Keratinocyte (primary cell): ENCODE measurements at regions not wholly inside any gene's neighbourhood (a gene's known extent, or its start where the extent isn't known, plus 50 kb on each side); places are given as distances from the start of the nearest gene placed in this dataset.

Source experiments
- DNase-seq: peaks from one replicate; pipeline ENCODE4 v3.0.0-alpha.2; 2011; ENCODE audit warnings: low read depth, missing footprints, low spot score
- FAIRE-seq: peaks from 2 replicates; lab custom pipeline; 2011; peaks lifted over from hg19 to GRCh38; lab: Jason Lieb, UNC
- H2AFZ ChIP-seq: 2 replicates; pipeline ENCODE4 v1.6.0; 2012; ENCODE audit warnings: low read length, control low read depth, inconsistent platforms; ENCODE audit not compliant: control insufficient read depth
- H3K27ac ChIP-seq: 2 replicates; pipeline ENCODE4 v1.5.1; 2011; ENCODE audit warnings: low read length; ENCODE audit not compliant: control insufficient read depth, insufficient read depth
- H3K27me3 ChIP-seq: 3 replicates; pipeline ENCODE4 v1.6.0; 2011; ENCODE audit warnings: low read length; ENCODE audit not compliant: control insufficient read depth, insufficient read depth; ENCODE audit errors: extremely low read depth
- H3K36me3 ChIP-seq, 2 experiments: 2 replicates in 1 of 2; 3 replicates in 1 of 2; pipeline ENCODE4 v1.5.1; 2011; ENCODE audit warnings: low read length in 2 of 2, mild to moderate bottlenecking in 1 of 2; ENCODE audit not compliant: control insufficient read depth in 2 of 2, insufficient read depth in 2 of 2; ENCODE audit errors: extremely low read depth in 1 of 2
- H3K4me1 ChIP-seq: 3 replicates; pipeline ENCODE4 v1.5.1; 2011; ENCODE audit warnings: low read length; ENCODE audit not compliant: control insufficient read depth, insufficient read depth; ENCODE audit errors: extremely low read depth
- H3K4me2 ChIP-seq: 3 replicates; pipeline ENCODE4 v1.6.0; 2011; ENCODE audit warnings: low read depth, low read length; ENCODE audit not compliant: control insufficient read depth, insufficient read depth; ENCODE audit errors: extremely low read depth
- H3K4me3 ChIP-seq, 3 experiments: fragments of 200-600 bp in 1 of 3; sonication (generic) in 1 of 3; 2 replicates in 2 of 3; 3 replicates in 1 of 3; pipeline ENCODE4 v1.5.1; 2011 to 2016; ENCODE audit warnings: low read length in 3 of 3, mild to moderate bottlenecking in 3 of 3, control low read depth in 2 of 3, inconsistent platforms in 1 of 3, low read depth in 1 of 3, mixed read lengths in 1 of 3, mixed run types in 1 of 3, moderate library complexity in 1 of 3; ENCODE audit not compliant: control insufficient read depth in 2 of 3, insufficient read depth in 2 of 3; ENCODE audit errors: extremely low read depth in 1 of 3
- H3K79me2 ChIP-seq: 2 replicates; pipeline ENCODE4 v1.6.0; 2012; ENCODE audit warnings: low read length; ENCODE audit not compliant: control insufficient read depth, insufficient read depth
- H3K9ac ChIP-seq: 3 replicates; pipeline ENCODE4 v1.6.0; 2011; ENCODE audit warnings: low read length; ENCODE audit not compliant: control insufficient read depth, insufficient read depth; ENCODE audit errors: extremely low read depth
- H3K9me1 ChIP-seq: 3 replicates; pipeline ENCODE4 v1.6.0; 2011; ENCODE audit warnings: low read length; ENCODE audit not compliant: control insufficient read depth, insufficient read depth; ENCODE audit errors: extremely low read depth
- H3K9me3 ChIP-seq: 2 replicates; pipeline ENCODE4 v1.5.1; 2012; ENCODE audit warnings: low read depth, low read length; ENCODE audit not compliant: control insufficient read depth
- H4K20me1 ChIP-seq: 3 replicates; pipeline ENCODE4 v1.6.0; 2011; ENCODE audit warnings: low read length; ENCODE audit not compliant: control insufficient read depth, insufficient read depth; ENCODE audit errors: extremely low read depth
- EZH2 ChIP-seq: IDR thresholded peaks from one replicate; pipeline ENCODE4 v1.6.1; 2012; ENCODE audit warnings: inconsistent platforms, mild to moderate bottlenecking, low read length, moderate library complexity
- dilution Hi-C: fragments of 300-500 bp; cut with MboI; formaldehyde crosslinking; loops from one replicate; pipeline ENCODE4 v1.7.0; 2020; ENCODE audit warnings: low sequenced_read_pairs; ENCODE audit not compliant: extremely low pct_ligation_motif_present
- TF ChIP-seq, protein P1 (sequence below), 3 experiments: IDR thresholded peaks in 1 of 3; conservative IDR thresholded peaks in 1 of 3; optimal IDR thresholded peaks in 1 of 3; 2 replicates in 2 of 3; 3 replicates in 1 of 3; pipeline versions ENCODE3 to v1.5.1; 2011; ENCODE audit warnings: low read length in 3 of 3, mild to moderate bottlenecking in 3 of 3, moderate library complexity in 2 of 3, control low read depth in 1 of 3, inconsistent platforms in 1 of 3; ENCODE audit not compliant: insufficient read depth in 2 of 3; ENCODE audit errors: extremely low read depth in 1 of 3

DNA sequence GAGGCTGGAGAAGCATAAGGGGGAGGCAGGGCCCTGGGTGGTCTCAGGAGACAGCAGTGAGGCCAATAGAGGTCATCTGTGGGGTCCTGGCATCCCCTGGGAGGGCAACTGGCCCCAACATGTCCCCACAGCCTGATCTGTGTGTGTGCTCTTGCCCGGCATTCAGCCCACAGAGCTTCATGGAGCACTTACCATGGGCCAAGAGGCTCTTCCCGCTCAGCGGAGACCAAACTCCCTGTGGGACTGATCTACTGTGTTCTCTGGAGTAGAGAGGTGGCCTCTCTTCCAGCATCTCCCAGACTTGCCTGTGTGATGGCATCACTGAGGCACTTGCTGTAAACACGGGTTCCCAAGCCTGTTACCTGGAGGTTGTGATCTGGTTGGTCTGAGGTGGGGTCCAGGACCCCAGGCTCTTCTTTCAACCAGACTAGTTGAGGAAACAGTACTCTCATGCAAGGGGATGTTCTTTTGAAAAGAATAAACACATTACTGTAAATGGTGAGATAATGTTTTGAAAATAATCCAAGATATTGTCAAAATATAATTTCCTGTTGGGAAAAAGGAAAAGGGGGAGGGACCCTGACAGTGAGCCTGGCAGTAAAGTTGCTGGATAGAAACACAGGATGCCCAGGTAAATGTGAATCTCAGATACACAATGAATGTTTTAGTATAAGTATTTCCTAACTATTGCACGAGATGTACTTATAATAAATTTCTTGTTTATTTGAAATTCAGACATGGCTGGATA is 67.6 kb downstream of the SOWAHC start:
- Histone ChIP-seq H3K9me3 (no peaks in the 10 kb centered on the region), H3K79me2 (no peaks in the 10 kb centered on the region), H3K4me1 (peaks cover 3% of the 10 kb centered on the region), H4K20me1 (no peaks in the 10 kb centered on the region), H2AFZ (no peak overlapping the region), H3K4me3 (no peak overlapping the region), H3K27me3 (no peaks in the 10 kb centered on the region), H3K9me1 (no peaks in the 10 kb centered on the region), H3K27ac (no peak overlapping the region), H3K9ac (no peak overlapping the region), H3K4me2 (no peak overlapping the region), H3K36me3 (no peaks in the 10 kb centered on the region)
- no peak for TF ChIP-seq EZH2
- TF ChIP-seq, protein P1, sequence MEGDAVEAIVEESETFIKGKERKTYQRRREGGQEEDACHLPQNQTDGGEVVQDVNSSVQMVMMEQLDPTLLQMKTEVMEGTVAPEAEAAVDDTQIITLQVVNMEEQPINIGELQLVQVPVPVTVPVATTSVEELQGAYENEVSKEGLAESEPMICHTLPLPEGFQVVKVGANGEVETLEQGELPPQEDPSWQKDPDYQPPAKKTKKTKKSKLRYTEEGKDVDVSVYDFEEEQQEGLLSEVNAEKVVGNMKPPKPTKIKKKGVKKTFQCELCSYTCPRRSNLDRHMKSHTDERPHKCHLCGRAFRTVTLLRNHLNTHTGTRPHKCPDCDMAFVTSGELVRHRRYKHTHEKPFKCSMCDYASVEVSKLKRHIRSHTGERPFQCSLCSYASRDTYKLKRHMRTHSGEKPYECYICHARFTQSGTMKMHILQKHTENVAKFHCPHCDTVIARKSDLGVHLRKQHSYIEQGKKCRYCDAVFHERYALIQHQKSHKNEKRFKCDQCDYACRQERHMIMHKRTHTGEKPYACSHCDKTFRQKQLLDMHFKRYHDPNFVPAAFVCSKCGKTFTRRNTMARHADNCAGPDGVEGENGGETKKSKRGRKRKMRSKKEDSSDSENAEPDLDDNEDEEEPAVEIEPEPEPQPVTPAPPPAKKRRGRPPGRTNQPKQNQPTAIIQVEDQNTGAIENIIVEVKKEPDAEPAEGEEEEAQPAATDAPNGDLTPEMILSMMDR (optimal IDR thresholded peaks at IDR 0.05 in 1 of 3, IDR thresholded peaks at IDR 0.05 in 1 of 3, conservative IDR thresholded peaks at IDR 0.05 in 1 of 3; ENCODE audit: extremely low read depth in 1 of 3, insufficient read depth in 2 of 3, low read length in 3 of 3) = no peak
- no peak for FAIRE-seq
- dilution Hi-C loops = no loop called here
- no peak for DNase-seq

DNA sequence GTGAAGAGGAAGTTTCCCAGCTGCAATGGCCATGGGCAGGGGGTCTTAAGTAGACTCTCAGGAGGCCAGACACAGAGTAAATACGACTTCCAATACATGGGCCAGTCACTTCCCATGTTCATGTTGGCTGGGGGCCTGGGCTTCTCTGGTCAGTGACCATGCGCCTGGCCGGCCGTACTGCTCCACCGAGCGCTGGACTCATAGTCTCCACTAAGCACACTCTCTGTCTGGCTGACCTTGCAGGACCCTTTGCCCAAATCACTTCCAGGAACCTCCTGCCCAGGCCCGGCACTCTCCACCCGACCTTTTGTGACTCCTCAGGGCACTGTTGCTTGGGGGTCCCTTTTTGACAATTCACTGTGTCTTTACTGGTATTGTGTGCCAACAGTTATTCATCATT is 69.3 kb downstream of the SOWAHC start:
- Histone ChIP-seq H3K9me3 (no peaks in the 10 kb centered on the region), H3K79me2 (no peaks in the 10 kb centered on the region), H3K4me3 (no peak overlapping the region), H3K4me2 (no peak overlapping the region), H3K27me3 (no peaks in the 10 kb centered on the region), H3K36me3 (no peaks in the 10 kb centered on the region), H3K27ac (no peak overlapping the region), H3K9me1 (no peaks in the 10 kb centered on the region), H3K4me1 (no peaks in the 10 kb centered on the region), H4K20me1 (no peaks in the 10 kb centered on the region), H3K9ac (no peak overlapping the region), H2AFZ (no peak overlapping the region)
- TF ChIP-seq, protein P1 (optimal IDR thresholded peaks at IDR 0.05 in 1 of 3, IDR thresholded peaks at IDR 0.05 in 1 of 3, conservative IDR thresholded peaks at IDR 0.05 in 1 of 3; ENCODE audit: extremely low read depth in 1 of 3, insufficient read depth in 2 of 3, low read length in 3 of 3) = no peak
- TF ChIP-seq EZH2 = no peak
- FAIRE-seq (no peak), DNase-seq (no peak)
- dilution Hi-C loops = no loop called here
